ENCODE measurements at regions not wholly inside any gene's neighbourhood (a gene's known extent, or its start where the extent isn't known, plus 50 kb on each side); places are given as distances from the start of the nearest gene placed in this dataset.
"Not testable (repeated sequence)": the region's sequence is repeated elsewhere in the genome, so short reads cannot be mapped to it uniquely, and the experiment has no call there.

DNA sequence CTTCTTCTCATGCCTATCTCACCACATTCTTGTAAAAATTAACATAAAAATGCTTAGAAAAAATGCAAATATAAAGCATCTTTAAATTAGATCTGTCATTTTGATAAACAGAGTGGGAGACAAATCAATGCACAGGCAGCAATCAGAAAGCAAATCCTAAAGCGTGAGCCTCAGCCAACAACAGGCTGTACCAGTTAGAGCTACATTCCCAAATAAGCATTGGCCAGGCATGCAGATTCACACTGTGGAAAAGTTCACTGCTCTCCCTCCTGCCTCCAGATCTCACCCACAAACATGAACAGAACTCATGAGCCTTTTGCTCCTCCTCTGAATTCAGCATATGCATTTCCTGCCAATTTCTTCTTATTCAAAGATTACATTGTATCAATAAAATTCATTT is 115.2 kb upstream of the FAT3 start:
- DNase-seq, result no peak

DNA sequence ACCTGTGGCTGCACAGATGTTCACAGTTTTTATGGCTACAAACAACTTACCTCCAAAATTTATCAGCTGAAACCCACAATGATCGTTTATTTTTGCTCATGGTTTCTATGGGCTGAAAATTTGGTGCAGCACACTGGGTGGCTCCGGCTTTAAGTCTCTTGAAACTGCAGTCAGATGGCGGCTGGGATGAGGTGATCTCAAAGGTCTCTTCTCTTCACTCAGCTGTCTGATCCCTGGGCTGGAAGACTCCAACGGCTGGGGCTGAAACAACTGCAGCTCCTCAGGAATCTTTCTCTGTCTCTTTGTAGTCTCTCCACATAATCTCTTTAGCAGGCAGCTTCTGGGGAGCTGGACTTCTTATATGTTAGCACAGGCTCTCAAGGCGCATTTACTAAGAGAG is 117.3 kb upstream of the FAT3 start:
- DNase-seq, result no peak

DNA sequence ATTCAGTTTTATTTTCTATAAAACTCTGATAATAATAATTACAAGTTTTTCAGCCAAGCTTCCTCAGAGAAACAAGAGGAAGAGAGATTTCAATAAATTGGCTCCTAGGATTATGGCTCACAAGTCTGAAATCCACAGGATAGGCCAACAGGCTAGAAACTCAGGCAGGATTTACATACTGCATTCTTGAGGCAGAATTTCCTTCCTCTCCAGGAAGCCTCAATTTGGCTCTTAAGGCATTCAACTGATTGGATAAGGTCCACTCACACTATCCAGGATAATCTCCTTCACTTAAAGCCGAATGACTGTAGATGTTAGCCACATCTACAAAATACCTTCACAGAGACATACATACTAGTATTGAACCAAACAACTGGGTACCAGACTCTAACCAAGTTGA is 120.3 kb upstream of the FAT3 start:
- DNase-seq, result no peak

DNA sequence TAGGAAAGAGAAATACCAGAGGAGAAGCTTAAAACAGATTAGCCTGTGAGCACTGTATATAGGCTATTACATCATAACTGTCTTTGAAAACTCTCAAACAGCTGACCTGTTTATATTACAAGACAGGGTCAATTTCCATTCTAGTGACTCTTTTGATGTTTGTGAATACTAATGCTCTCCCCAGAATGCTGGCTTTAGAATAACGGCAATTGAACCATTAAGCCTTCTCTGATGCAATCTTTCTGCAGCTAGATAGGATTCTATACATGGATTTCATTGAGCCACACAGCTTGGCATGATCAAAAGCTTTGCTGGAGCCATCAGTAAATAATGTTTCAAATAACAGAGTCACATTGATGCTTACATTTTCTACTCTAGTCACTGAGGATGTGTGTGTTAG is 122.7 kb upstream of the FAT3 start:
- no peak for DNase-seq

DNA sequence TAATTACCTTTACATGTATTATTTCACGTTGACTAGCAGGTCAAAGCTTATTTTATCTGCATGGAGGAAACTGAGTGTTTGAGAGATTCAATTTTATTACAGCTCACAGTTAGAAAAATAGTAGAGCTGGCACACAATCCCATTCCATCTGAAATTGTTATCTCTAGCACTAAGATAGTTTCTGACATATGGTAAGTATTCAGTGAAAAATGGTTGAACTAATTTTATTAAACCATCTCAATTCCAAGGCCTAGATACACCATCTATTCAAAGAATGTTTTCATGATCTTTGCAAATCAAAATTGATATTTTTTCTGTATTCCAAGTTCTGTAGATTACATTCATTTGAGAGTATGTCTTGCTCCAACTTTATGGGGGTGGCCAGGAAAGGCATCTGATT is 125.4 kb upstream of the FAT3 start:
- no peak for DNase-seq

DNA sequence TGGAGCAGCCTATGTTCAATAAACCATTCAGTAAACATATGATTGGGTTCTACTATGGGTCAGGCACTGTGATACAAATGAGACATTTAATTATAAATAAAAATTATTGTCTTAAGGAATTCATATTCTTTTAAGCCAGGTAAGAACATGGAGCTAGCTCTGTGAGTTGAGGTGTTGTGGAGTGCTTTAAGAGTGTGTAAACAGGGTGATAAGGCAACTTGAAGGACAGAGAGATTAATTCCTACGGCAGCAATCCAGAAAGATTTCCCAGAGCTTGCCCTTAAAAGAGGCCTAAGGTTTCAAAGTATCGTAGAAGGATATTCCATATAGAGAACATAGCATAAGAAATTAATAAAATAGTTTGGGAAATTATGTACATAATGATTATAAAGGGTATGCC is 126.4 kb upstream of the FAT3 start:
- DNase-seq, result no peak

DNA sequence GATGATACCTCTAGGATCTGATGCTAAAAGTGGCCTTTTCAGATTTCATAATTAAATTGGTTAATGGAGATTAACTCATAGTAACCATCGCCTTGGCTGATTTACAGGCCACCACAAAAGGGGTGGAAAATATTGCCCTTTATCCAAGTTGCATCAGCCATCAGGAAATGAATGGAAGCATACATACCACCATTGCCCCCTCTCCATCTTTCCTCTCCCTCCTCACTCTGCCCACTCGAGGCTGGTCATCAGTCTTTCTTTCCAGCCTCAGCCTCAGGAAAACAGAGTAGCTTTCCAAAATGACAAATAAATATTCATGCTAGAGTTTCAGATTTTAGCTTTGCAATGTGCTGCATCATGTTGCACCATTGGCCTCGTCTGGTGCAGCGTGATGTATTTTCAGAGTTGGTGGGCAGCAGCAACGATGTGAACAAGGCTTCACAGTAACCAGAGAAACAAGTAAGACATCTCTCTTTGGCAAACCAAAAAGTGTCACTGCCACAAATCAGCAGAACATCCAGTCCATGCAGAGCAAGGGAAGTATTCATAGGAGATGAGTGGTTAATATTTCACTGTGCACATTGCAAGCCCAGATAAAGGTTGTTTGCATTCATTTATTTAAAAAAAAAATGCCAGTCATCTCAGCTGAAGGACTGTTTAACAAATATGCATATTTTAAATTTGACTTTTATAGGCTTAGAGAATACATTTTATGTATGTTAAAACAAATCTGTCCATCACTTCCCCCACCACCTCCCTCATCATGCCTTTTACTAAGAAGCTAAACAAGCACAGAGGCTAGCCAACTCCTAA is 136.7 kb upstream of the FAT3 start:
- no peak for DNase-seq

DNA sequence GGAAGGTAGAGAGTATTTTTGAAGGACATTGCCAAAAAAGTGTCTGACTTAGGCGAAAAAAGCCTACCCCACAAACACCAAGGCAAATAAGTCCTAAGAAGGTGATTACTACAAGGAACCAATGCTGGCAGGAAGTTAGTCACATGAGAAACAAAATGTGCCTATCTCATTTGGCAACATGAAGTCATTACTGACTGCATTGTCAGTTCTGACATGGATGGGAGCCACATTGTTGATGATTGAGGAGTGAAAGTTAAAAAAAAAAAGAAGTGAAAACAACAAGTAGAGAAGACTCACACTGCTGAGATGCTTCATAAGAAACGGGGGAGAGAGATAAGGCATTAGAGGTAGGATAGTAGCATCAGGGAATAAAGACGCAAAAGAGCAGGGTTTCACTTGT is 141.5 kb upstream of the FAT3 start:
- DNase-seq, result no peak

DNA sequence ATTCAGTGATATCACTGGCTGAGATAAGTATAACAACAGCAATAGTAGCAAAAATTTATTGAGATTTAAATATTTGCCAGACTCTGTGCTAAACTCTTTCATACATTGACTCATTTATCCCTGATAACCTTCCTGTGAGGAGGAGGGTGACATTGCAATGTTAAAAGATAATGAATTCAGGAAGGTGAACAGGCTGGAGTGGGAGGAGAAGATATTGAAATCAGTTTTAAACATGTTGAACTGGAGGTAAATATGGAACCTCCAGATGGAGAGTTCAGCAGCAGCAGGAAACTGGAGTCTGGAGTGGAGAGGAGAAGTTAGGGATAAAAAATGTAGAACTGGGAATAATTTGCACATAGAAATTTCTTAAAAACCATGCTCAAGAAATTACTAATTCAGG is 142.0 kb upstream of the FAT3 start:
- DNase-seq, result no peak

DNA sequence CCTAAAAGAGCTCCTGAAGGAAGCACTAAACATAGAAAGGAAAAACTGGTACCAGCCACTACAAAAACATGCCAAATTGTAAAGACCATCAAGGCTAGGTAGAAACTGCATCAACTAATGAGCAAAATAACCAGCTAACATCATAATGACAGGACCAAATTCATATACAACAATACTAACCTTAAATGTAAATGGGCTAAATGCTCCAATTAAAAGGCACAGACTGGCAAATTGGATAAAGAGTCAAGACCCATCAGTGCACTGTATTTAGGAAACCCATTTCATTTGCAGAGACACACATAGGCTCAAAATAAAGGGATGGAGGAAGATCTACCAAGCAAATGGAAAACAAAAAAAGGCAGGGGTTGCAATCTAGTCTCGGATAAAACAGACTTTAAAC is 150.1 kb upstream of the FAT3 start:
- DNase-seq, result not testable (repeated sequence)

DNA sequence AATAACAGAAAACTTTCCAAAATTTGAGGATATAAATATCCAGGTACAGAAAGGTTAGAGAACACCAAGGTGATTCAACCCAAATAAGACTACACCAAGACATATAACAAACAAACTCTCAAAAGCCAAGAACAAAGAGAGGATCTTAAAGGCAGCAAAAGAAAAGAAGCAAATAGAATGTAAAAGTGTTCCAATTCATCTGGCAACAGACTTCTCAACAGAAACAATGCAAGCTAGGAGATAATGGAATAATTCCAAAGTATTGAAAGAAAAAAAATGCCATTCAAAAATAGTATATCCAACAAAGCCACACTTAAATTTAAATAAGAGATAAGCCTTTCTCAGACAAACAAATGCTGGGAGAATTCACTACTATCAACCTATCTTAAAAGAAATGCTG is 153.0 kb upstream of the FAT3 start:
- no peak for DNase-seq

DNA sequence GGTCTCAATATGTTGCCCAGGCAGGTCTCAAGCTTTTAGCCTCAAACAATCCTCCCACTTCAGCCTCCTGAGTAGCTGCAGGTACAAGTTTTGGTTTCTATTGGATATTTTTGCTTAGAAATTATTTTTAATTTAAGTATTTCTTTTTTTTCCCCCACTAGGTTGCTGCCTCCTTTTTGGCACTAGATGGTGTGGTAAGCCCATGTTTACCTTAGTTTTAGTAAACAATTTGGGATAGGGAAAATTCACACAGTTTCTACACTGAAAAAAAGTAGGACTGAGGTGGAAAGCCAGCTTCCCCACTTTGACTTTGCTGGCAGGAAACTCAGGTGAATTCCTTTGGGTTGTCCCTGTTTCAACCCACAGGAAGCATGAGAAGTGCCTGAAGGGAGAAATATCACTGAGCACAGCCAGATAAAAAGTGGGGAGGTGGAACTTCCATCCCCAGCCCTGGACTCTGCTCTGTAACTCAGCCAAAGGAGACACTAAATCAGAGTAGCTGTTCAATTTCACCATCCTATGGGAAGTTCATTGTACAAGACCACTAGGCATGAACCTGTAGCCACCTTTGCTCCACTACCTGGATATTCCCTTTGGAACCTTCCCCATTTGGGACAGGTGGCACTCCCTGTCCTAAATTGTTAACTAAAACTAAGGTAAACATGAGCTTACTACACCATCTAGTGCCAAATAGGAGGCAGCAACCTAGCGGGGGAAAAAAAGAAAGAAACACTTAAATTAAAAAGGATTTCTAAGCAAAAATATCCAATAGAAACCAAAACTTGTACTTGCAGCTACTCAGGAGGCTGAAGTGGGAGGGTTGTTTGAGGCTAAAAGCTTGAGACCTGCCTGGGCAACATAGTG is 154.4 kb upstream of the FAT3 start:
- DNase-seq, result no peak

DNA sequence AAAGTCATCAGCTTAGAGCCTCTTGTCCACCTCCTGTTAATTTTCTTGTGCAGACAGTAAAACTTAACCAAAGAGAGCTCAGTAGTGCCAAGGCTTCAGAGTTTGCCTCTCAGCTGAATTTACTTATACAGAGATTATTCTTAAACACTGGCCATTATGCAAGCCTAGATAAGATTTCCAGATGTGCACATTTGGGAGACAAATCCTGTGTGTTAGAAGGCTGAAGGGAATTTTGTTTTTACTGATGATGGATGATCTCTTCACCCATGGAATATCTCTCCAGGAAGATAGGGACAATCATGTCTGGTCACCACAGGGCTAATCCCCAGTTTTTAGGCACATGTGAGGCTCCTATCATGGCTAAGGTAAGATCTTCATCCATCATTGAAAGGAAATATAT is 157.6 kb upstream of the FAT3 start:
- DNase-seq, result no peak

DNA sequence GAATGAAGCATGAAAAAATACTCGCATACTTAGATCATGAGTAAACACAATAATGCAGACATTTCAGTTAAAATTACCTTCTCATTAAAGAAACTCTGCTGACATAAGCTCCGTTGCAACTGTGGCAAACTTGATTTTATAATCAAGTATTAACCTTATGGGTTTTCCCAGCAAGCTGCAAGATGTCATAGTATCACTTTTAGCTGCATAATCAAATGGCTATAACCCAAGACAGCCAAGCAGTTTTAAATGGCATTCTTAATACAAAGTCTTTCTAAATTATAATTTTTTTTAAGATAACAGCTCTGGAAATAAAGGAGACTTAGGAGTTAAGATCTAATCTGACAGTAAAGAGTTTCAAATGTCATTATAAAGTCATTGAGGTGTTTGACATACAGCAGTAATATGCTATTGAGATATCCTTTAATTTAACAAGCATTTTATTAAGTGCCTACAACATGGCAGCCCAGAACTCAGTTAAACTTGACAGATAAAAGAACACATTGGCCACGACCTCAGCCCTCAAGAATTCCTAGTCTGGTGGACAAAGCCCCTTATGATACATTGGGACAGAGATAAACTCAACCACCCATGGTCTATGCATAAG is 163.1 kb upstream of the FAT3 start:
- no peak for DNase-seq

DNA sequence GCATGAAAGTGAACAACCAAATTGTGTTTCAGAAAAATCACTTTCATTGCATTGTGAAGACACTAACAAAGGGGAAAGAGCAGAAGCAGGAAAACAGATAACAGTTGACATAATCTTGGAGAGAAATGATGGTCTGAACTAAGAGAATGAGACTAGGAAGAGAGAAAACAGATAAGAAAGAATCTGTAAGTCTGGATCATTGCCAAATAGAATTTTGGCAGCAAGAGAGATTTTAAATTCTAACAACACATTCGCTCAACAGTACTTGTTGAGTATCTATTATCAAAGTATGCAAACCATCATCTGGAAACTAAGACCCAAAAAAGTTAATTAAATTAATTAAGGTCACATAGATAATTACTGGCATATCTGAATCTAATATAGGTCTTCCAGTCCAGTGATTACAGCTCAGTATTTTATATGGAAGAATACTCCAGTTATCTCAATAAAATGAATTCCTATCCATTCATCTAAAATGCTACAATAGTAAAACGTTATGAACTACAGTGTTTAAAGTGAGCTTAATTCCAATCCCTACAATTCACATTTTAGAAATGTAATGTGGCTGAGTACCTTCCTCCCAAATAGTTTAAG is 166.7 kb upstream of the FAT3 start:
- DNase-seq, result no peak

DNA sequence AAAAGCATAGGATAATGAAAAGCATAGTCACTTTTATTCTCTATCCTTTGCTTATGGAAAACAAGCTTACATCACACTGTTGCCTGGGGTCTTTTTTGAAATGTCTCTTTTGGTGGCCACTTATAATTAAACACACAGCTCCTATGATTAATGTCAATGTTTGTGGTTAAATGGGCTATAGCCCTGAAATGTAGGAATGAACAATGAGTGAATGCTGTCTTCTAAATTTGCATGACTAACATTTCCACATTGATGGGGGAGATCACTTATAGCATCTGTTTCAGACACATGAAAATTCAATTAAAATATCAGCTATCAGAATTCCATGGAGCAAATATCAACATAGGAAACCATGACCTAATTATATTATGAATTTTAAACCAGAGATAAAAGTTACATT is 171.4 kb upstream of the FAT3 start:
- no peak for DNase-seq

DNA sequence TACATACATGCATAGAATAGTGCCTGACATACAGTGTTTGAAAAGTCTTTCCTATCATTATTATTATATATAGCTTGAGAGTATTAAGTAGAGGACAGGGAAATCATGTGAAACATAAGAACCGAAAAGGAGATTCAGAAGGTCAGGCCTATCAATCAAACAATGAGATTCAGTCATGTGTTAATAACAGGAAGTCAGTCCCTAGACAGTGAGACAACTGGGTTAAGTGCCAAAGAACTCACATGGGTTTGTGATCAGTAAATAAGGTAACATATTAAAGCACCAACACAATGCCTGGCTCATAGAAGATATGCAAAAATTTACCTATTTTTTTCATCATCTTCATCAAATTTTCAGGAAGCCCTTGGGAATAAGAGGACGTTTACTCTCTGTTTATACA is 174.3 kb upstream of the FAT3 start:
- DNase-seq, result no peak

DNA sequence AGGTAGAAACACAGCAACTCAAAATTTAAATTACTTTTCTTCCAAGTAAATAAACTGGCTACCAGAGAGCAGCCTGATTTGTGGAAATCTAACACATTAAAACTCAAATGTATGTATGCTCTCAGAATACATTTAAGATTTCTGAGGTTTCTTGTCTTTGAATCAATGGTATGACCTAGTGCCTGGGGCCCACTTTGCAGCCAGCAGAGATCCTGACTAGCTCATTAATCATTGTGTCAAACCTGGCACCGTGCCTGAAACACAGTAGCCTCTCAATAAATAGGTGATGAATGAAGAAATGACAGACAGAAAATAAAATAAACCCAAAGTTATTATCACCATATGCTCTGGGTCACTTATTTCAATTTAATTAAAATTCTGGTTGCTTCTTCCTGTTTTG is 176.2 kb upstream of the FAT3 start:
- no peak for DNase-seq

DNA sequence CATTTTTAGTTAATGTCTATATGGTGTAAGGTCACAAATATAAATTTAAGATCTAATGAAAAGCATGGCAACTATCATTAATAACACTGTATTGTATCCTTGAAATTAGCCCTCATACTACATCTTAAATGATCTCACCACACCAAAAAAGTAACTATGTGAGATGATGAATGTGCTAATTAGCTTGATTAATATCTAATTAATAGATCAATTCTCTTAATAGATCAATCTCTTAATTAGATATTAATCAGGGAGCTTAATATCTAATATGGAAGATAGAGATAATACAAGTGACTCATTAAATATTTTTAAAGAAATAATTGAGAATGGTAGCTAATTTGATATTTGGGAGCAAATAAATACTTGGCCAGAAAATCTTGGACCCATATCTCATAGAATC is 178.5 kb upstream of the FAT3 start:
- no peak for DNase-seq

DNA sequence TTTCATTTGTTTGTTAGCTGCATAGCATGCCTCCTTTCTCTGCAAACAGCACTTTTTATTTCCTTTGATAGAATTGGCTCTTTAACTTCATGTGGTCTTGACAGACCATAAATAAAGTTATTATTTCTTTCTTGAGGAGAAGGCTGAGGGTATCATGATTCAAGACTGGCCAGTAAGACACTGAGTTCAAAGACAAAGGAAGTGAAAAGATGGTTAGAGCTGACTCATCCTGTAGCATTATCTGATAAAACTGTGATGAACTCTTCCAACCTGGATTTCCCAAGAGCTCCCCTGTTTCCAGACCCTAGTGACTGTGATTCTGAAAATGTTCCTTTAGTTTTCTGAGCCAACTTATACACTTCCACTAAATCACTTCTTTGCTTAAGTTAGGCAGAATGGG is 179.3 kb upstream of the FAT3 start:
- DNase-seq, result no peak

DNA sequence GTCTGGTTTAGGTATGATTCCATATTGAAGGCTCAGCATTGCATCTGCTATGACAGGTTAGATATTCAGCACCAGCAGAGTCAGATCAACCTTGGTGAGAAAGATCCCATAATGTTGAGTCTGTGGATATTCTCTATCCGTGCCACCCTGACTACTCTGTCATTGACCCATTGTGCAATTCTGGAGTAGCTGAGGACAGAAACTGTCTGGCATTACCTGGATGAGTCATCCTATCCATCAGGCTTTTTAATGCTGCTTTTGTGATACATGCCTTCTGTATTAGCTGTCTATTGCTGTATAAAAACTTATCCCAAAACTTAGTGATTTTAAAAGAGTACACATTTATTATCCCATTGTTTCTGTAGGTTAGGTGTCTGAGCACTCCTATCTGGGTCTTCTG is 189.1 kb upstream of the FAT3 start:
- no peak for DNase-seq

DNA sequence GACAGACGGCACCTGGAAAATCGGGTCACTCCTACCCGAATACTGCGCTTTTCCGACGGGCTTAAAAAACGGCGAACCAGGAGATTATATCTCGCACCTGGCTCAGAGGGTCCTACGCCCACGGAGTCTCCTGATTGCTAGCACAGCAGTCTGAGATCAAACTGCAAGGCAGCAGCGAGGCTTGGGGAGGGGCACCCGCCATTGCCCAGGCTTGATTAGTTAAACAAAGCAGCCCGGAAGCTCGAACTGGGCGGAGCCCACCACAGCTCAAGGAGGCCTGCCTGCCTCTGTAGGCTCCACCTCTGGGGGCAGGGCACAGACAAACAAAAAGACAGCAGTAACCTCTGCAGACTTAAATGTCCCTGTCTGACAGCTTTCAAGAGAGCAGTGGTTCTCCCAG is 197.5 kb upstream of the FAT3 start:
- DNase-seq, result not testable (repeated sequence)

DNA sequence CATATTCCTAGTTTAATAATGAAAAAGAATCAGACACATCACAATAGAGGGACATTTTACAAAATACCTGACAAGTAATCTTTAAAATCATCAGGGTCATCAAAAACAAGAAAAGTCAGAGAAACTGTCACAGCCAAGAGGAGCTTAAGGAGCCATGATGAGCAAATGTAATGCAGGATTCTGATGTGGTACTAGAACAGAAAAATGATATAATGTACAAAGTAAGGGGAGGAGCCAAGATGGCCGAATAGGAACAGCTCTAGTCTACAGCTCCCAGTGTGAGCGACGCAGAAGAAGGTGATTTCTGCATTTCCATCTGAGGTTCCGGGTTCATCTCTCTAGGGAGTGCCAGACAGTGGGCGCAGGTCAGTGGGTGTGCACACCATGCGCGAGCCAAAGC is 198.0 kb upstream of the FAT3 start:
- no peak for DNase-seq

DNA sequence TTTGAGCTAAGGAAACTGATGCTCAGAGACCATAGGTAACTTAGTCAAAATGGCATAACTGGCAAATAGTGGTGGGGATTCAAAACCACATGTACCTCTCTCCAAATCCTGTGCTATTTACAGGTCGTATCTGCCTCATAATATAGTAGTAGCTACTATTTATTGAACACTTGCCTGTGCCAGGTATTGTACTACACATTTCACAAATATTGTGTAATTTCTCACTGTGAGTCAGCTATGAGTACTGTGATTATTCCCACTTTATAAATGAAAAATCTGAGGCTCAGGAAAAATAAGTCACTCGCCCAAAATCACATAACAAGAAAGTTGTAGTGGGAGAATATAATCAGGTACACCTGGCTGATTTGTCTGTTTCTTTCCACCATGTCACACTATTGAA is 199.8 kb upstream of the FAT3 start:
- no peak for DNase-seq

Data from NCI-H1417 treated with DMSO at 0.1 percent for 48 hours (cell line).